ENCODE measurements at regions not wholly inside any gene's neighbourhood (a gene's known extent, or its start where the extent isn't known, plus 50 kb on each side); places are given as distances from the start of the nearest gene placed in this dataset.

DNA sequence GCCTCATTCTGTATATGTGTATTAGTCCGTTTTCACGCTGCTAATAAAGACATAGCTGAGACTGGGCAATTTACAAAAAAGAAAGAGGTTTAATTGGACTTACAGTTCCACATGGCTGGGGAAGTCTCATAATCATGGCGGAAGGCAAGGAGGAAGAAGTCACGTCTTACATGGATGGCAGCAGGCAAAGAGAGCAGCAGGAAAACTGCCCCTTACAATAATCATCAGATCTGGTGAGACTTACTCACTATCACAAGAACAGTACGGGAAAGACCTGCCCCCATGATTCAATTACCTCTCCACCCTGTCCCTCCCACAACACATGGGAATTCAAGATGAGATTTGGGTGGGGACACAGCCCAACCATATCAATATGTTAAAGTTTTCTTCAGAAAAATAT lies 49.8 kb upstream of the GPBP1 start:
- WGBS: 85% methylated on average over 5 of the region's 5 CpGs
- Histone ChIP-seq H3K27ac (replicated peaks in 1 of 4) (no peak overlapping the region), H3K4me3 (no peak overlapping the region), H3K27me3 (no peaks in the 10 kb centered on the region), H3K9me3 (peaks cover 0 to 7% (median 0%) of the 10 kb centered on the region in 4 donors), H3K4me1 (no peaks in the 10 kb centered on the region), H3K36me3 (no peaks in the 10 kb centered on the region)
- TF ChIP-seq POLR2AphosphoS5 (IDR thresholded peaks at IDR 0.05) (no peak), EP300 (IDR thresholded peaks at IDR 0.05) (no peak), POLR2A (IDR thresholded peaks at IDR 0.05; ENCODE audit: low read depth) (no peak)
- TF ChIP-seq, protein P1, sequence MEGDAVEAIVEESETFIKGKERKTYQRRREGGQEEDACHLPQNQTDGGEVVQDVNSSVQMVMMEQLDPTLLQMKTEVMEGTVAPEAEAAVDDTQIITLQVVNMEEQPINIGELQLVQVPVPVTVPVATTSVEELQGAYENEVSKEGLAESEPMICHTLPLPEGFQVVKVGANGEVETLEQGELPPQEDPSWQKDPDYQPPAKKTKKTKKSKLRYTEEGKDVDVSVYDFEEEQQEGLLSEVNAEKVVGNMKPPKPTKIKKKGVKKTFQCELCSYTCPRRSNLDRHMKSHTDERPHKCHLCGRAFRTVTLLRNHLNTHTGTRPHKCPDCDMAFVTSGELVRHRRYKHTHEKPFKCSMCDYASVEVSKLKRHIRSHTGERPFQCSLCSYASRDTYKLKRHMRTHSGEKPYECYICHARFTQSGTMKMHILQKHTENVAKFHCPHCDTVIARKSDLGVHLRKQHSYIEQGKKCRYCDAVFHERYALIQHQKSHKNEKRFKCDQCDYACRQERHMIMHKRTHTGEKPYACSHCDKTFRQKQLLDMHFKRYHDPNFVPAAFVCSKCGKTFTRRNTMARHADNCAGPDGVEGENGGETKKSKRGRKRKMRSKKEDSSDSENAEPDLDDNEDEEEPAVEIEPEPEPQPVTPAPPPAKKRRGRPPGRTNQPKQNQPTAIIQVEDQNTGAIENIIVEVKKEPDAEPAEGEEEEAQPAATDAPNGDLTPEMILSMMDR (IDR thresholded peaks at IDR 0.05): no peak
- intact Hi-C loops (cut with DNase I): no loop called here
- no peak for DNase-seq (ENCODE audit: extremely low spot score)

Small RNA genes in the stretch of these regions (small RNA-seq; reads per million reads assigned to genes)
- gene AC034244.1: 0 reads per million in 3 donors
